H1 (cell line): ENCODE measurements at regions not wholly inside any gene's neighbourhood (a gene's known extent, or its start where the extent isn't known, plus 50 kb on each side); places are given as distances from the start of the nearest gene placed in this dataset.

Experiments
- CTCF ChIA-PET: fragments of 300-600 bp; sonication (Branson Sonifier 250); formaldehyde crosslinking; loops from one replicate; lab custom pipeline; 2021; ENCODE audit not compliant: partially characterized antibody; lab: Charles Lee
- POLR2A ChIA-PET: fragments of 300-600 bp; sonication (Branson Sonifier 250); formaldehyde crosslinking; loops from one replicate; lab custom pipeline; 2021; ENCODE audit warnings: inconsistent platforms; ENCODE audit not compliant: partially characterized antibody; lab: Charles Lee
- DNase-seq, 2 experiments: peaks; one replicate each; pipeline versions ENCODE4 v3.0.0 to v3.0.0-alpha.2; 2010 to 2022; ENCODE audit warnings: low spot score in 2 of 2, low read depth in 1 of 2, mixed read lengths in 1 of 2
- FAIRE-seq: peaks from 2 replicates; lab custom pipeline; 2011; peaks lifted over from hg19 to GRCh38; lab: Jason Lieb, UNC
- H2AFZ ChIP-seq: 2 replicates; pipeline ENCODE4 v1.8.1; 2012; ENCODE audit warnings: low read length, inconsistent platforms
- H2AK5ac ChIP-seq: 2 replicates; pipeline ENCODE4 v1.6.1; 2013; ENCODE audit warnings: low read depth, low read length
- H2BK120ac ChIP-seq: replicated peaks from 2 replicates; pipeline ENCODE3; 2013; ENCODE audit warnings: low read depth, low read length, inconsistent platforms
- H2BK12ac ChIP-seq: 2 replicates; pipeline ENCODE4 v1.6.1; 2013; ENCODE audit warnings: low read depth, low read length
- H2BK15ac ChIP-seq: 2 replicates; pipeline ENCODE4 v1.6.1; 2013; ENCODE audit warnings: low read length
- H2BK20ac ChIP-seq: 2 replicates; pipeline ENCODE4 v1.6.1; 2013; ENCODE audit warnings: low read length
- H2BK5ac ChIP-seq: 2 replicates; pipeline ENCODE4 v1.6.1; 2013; ENCODE audit warnings: low read depth, low read length
- H3K14ac ChIP-seq: 2 replicates; pipeline ENCODE4 v1.6.1; 2013; ENCODE audit warnings: inconsistent platforms; ENCODE audit not compliant: insufficient read length
- H3K18ac ChIP-seq: 2 replicates; pipeline ENCODE4 v1.6.1; 2013; ENCODE audit warnings: low read length; ENCODE audit errors: extremely low read depth
- H3K23ac ChIP-seq: 2 replicates; pipeline ENCODE4 v1.6.1; 2013; ENCODE audit warnings: inconsistent platforms; ENCODE audit not compliant: insufficient read length
- H3K23me2 ChIP-seq: 2 replicates; pipeline ENCODE4 v1.6.1; 2013; ENCODE audit warnings: low read depth, low read length
- H3K27ac ChIP-seq: 2 replicates; pipeline ENCODE4 v1.6.1; 2011; ENCODE audit warnings: low read depth, low read length, inconsistent platforms
- H3K27me3 ChIP-seq, 4 experiments: replicated peaks in 1 of 4; 1 replicate in 1 of 4; 2 replicates in 3 of 4; pipeline versions ENCODE4 v1.6.1 to v1.8.1; 2011 to 2013; ENCODE audit warnings: low read length in 3 of 4, mild to moderate bottlenecking in 3 of 4, inconsistent platforms in 2 of 4, mixed read lengths in 2 of 4, moderate library complexity in 1 of 4; ENCODE audit not compliant: control insufficient read depth in 3 of 4, insufficient read depth in 3 of 4; ENCODE audit errors: extremely low read depth in 1 of 4
- H3K36me3 ChIP-seq, 4 experiments: 2 replicates each; pipeline versions ENCODE4 v1.6.1 to v1.8.1; 2011 to 2013; ENCODE audit warnings: mild to moderate bottlenecking in 4 of 4, low read length in 3 of 4, moderate library complexity in 2 of 4, control low read depth in 1 of 4, inconsistent platforms in 1 of 4; ENCODE audit not compliant: insufficient read depth in 4 of 4, control insufficient read depth in 2 of 4
- H3K4ac ChIP-seq: replicated peaks from 2 replicates; pipeline ENCODE3; 2013; ENCODE audit warnings: low read length, low read depth, mixed read lengths, inconsistent platforms; ENCODE audit not compliant: insufficient read length
- H3K4me1 ChIP-seq, 4 experiments: replicated peaks in 1 of 4; 1 replicate in 1 of 4; 2 replicates in 3 of 4; pipeline versions ENCODE4 v1.6.1 to v1.8.1; 2011 to 2013; ENCODE audit warnings: low read length in 3 of 4, inconsistent platforms in 2 of 4, mixed read lengths in 1 of 4; ENCODE audit not compliant: insufficient read depth in 4 of 4, control insufficient read depth in 3 of 4
- H3K4me2 ChIP-seq, 2 experiments: 2 replicates each; pipeline versions ENCODE4 v1.6.1 to v1.8.1; 2011 to 2013; ENCODE audit warnings: low read depth in 2 of 2, low read length in 2 of 2, control low read depth in 1 of 2, inconsistent platforms in 1 of 2, mild to moderate bottlenecking in 1 of 2; ENCODE audit not compliant: insufficient read depth in 1 of 2
- H3K4me3 ChIP-seq, 4 experiments: fragments of 200-600, 300-600 bp in 1 of 4; sonication (generic), shearing (Covaris generic), sonication (Bioruptor Twin) in 1 of 4; 2 replicates each; pipeline versions ENCODE4 v1.5.1 to v1.8.1; 2011 to 2016; ENCODE audit warnings: low read length in 4 of 4, low read depth in 3 of 4, control low read depth in 2 of 4, inconsistent platforms in 2 of 4, mild to moderate bottlenecking in 2 of 4, mixed read lengths in 1 of 4, moderate library complexity in 1 of 4; ENCODE audit not compliant: insufficient read depth in 2 of 4; ENCODE audit errors: extremely low read depth in 1 of 4
- H3K56ac ChIP-seq: replicated peaks from 2 replicates; pipeline ENCODE3; 2013; ENCODE audit warnings: low read depth, mild to moderate bottlenecking, mixed read lengths, low read length, inconsistent platforms; ENCODE audit not compliant: insufficient read length
- H3K79me1 ChIP-seq: 2 replicates; pipeline ENCODE4 v1.6.1; 2013; ENCODE audit warnings: low read depth, low read length, control low read depth
- H3K79me2 ChIP-seq, 2 experiments: 2 replicates each; pipeline versions ENCODE4 v1.6.1 to v1.8.1; 2012 to 2013; ENCODE audit warnings: low read length in 2 of 2, mild to moderate bottlenecking in 2 of 2, inconsistent platforms in 1 of 2; ENCODE audit not compliant: insufficient read depth in 2 of 2, control insufficient read depth in 1 of 2
- H3K9ac ChIP-seq, 4 experiments: replicated peaks in 1 of 4; 1 replicate in 1 of 4; 2 replicates in 3 of 4; pipeline versions ENCODE4 v1.6.1 to v1.8.1; 2011 to 2013; ENCODE audit warnings: low read depth in 3 of 4, low read length in 3 of 4, control low read depth in 2 of 4, mild to moderate bottlenecking in 2 of 4, moderate library complexity in 2 of 4, inconsistent platforms in 1 of 4; ENCODE audit errors: extremely low read depth in 1 of 4
- H3K9me3 ChIP-seq, 2 experiments: 2 replicates each; pipeline versions ENCODE4 v1.6.1 to v1.8.1; 2012 to 2013; ENCODE audit warnings: mild to moderate bottlenecking in 2 of 2, moderate library complexity in 2 of 2, control low read depth in 1 of 2, inconsistent platforms in 1 of 2, low read depth in 1 of 2, low read length in 1 of 2, mixed read lengths in 1 of 2; ENCODE audit not compliant: insufficient read depth in 2 of 2
- H4K20me1 ChIP-seq, 2 experiments: replicated peaks in 1 of 2; 2 replicates each; pipeline versions ENCODE3 to v1.8.1; 2011 to 2013; ENCODE audit warnings: inconsistent platforms in 2 of 2, low read length in 2 of 2, mild to moderate bottlenecking in 1 of 2; ENCODE audit not compliant: insufficient read depth in 2 of 2, control insufficient read depth in 1 of 2
- H4K5ac ChIP-seq: 2 replicates; pipeline ENCODE4 v1.6.1; 2013; ENCODE audit warnings: low read length, low read depth, mixed read lengths, inconsistent platforms; ENCODE audit not compliant: insufficient read length
- H4K8ac ChIP-seq: 2 replicates; pipeline ENCODE4 v1.8.0; 2013; ENCODE audit warnings: mild to moderate bottlenecking, moderate library complexity, low read length, inconsistent platforms; ENCODE audit not compliant: insufficient read depth; ENCODE audit errors: extremely low read depth
- H4K91ac ChIP-seq: replicated peaks from 2 replicates; pipeline ENCODE3; 2013; ENCODE audit warnings: low read length, mixed read lengths, inconsistent platforms; ENCODE audit not compliant: insufficient read length
- EP300 ChIP-seq, 2 experiments: IDR thresholded peaks; 1 replicate in 1 of 2; 2 replicates in 1 of 2; pipeline ENCODE4 v1.6.1; 2011 to 2012; ENCODE audit warnings: low read depth in 2 of 2, low read length in 2 of 2, mild to moderate bottlenecking in 2 of 2, borderline replicate concordance in 1 of 2, inconsistent platforms in 1 of 2, moderate library complexity in 1 of 2
- NRF1 ChIP-seq: IDR thresholded peaks from 2 replicates; pipeline ENCODE4 v1.6.1; 2011; ENCODE audit warnings: mild to moderate bottlenecking, low read depth, low read length, improper control_type of control experiment
- POU5F1 ChIP-seq: IDR thresholded peaks from 2 replicates; pipeline ENCODE4 v1.6.1; 2011; ENCODE audit warnings: low read depth, mild to moderate bottlenecking, low read length, moderate library complexity
- RFX5 ChIP-seq: IDR thresholded peaks from 2 replicates; pipeline ENCODE4 v1.6.1; 2011; ENCODE audit warnings: low read depth, low read length, improper control_type of control experiment, borderline replicate concordance
- RNF2 ChIP-seq: fragments of 200-900, 300-1000 bp; sonication (generic); IDR thresholded peaks from 2 replicates; pipeline ENCODE4 v1.7.1; 2016; ENCODE audit warnings: borderline replicate concordance, low read depth, mild to moderate bottlenecking, antibody characterized with exemption, low read length; ENCODE audit not compliant: poor library complexity, severe bottlenecking; ENCODE audit errors: missing control alignments
- YY1 ChIP-seq: IDR thresholded peaks from 2 replicates; pipeline ENCODE4 v1.6.1; 2011; ENCODE audit warnings: low read depth, mild to moderate bottlenecking, low read length
- WGBS, 2 experiments: shearing (Covaris generic) in 1 of 2; methylation state at CpG; one replicate each; pipeline versions ENCODE4 v1.1.6 to v1.1.7; 2013 to 2015; ENCODE audit warnings: low lambda C conversion rate in 2 of 2, mixed read lengths in 2 of 2, inconsistent platforms in 1 of 2, low coverage in 1 of 2, missing lambda C conversion rate in 1 of 2; ENCODE audit not compliant: insufficient replicate concordance in 2 of 2, insufficient coverage in 1 of 2, insufficient read length in 1 of 2; ENCODE audit errors: extremely low coverage in 1 of 2, missing lambda C conversion rate in 1 of 2; 5-methylcytosine and 5-hydroxymethylcytosine counted together
- TF ChIP-seq, protein P1 (sequence below): IDR thresholded peaks from 2 replicates; pipeline ENCODE4 v1.6.1; 2012; ENCODE audit warnings: inconsistent platforms
- TF ChIP-seq, protein P2 (sequence below): IDR thresholded peaks from 2 replicates; pipeline ENCODE4 v1.6.1; 2012; ENCODE audit warnings: inconsistent platforms

DNA sequence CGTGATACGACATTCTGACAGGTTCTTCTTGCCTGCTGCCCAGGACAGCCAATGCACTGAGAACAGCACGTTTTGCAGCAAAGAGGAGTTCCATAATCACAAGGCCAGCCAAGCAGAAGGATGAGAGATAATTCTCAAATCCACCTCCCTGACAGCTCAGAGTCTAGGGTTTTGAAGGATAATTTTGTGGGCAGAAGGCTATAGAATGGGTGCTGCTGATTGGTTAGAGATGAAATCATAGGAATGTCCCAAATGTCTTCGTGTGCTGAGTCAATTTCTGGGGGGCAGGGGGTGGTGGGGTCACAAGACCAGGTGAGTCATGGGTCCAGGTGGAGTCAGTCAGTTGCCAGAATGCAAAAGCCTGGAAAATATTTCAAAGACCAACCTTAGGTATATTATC is 175.5 kb upstream of the SLC30A5 start:
- Histone ChIP-seq H2BK15ac (no peak overlapping the region), H3K27me3 (no peaks in the 10 kb centered on the region), H3K56ac (no peak overlapping the region), H4K20me1 (no peaks in the 10 kb centered on the region), H3K23ac (no peak overlapping the region), H4K8ac (no peak overlapping the region), H3K36me3 (peaks cover 0 to 22% (median 9%) of the 10 kb centered on the region in 4 experiments; a peak in 3 of 8 replicates), H3K4ac (no peak overlapping the region), H3K79me2 (no peaks in the 10 kb centered on the region), H2BK20ac (no peak overlapping the region), H2AFZ (no peak overlapping the region), H3K4me3 (no peak overlapping the region), H3K4me1 (peaks cover 1 to 9% (median 6%) of the 10 kb centered on the region in 4 experiments; a peak in 6 of 7 replicates), H4K91ac (no peak overlapping the region), H4K5ac (no peak overlapping the region), H2BK5ac (no peak overlapping the region), H2BK120ac (no peak overlapping the region), H3K9ac (no peak overlapping the region), H3K9me3 (peaks cover 29 to 33% of the 10 kb centered on the region in 2 experiments), H3K79me1 (no peaks in the 10 kb centered on the region), H2BK12ac (no peak overlapping the region), H3K18ac (no peak overlapping the region), H3K23me2 (no peaks in the 10 kb centered on the region), H3K27ac (no peak overlapping the region), H3K14ac (no peak overlapping the region), H3K4me2 (no peak overlapping the region), H2AK5ac (peak overlapping the region; percentile 56; the same call in 1 of the 2 replicates)
- DNase-seq (no peak), FAIRE-seq (no peak)
- CTCF ChIA-PET: interaction anchor here (1.0 kb wide), 1 partner anchor 17 kb away, joined by 3 read pairs; no protein-coding TSS in a partner anchor
- WGBS, 2 experiments: 88% methylated on average over 4 of the region's 4 CpGs; no CpG with 5 or more reads in 1 of the 2 experiments
- POLR2A ChIA-PET: no interaction called here
- no peak for TF ChIP-seq EP300 (IDR thresholded peaks at IDR 0.05; ENCODE audit: borderline replicate concordance in 1 of 2, low read depth in 2 of 2, low read length in 2 of 2)
- no peak for TF ChIP-seq RNF2
- TF ChIP-seq, protein P1, sequence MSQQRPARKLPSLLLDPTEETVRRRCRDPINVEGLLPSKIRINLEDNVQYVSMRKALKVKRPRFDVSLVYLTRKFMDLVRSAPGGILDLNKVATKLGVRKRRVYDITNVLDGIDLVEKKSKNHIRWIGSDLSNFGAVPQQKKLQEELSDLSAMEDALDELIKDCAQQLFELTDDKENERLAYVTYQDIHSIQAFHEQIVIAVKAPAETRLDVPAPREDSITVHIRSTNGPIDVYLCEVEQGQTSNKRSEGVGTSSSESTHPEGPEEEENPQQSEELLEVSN: no peak
- TF ChIP-seq RFX5: no peak
- no peak for TF ChIP-seq NRF1
- TF ChIP-seq YY1: no peak
- no peak for TF ChIP-seq POU5F1
- TF ChIP-seq, protein P2, sequence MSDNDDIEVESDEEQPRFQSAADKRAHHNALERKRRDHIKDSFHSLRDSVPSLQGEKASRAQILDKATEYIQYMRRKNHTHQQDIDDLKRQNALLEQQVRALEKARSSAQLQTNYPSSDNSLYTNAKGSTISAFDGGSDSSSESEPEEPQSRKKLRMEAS: no peak
